NCI-H128 (cell line): ENCODE measurements at regions not wholly inside any gene's neighbourhood (a gene's known extent, or its start where the extent isn't known, plus 50 kb on each side); places are given as distances from the start of the nearest gene placed in this dataset.
"Not testable (repeated sequence)": the region's sequence is repeated elsewhere in the genome, so short reads cannot be mapped to it uniquely, and the experiment has no call there.

Source experiments
- DNase-seq: peaks from one replicate; lab custom pipeline; 2025; ENCODE audit not compliant: unreplicated experiment; lab: John Stamatoyannopoulos, UW

GRCh38 chr1:58256041-58256440 lies 290.5 kb downstream of the OMA1 start:
- no peak for DNase-seq

- no peak for DNase-seq
Measured at GRCh38 chr1:58255192-58255591, 291.3 kb downstream of the OMA1 start.

GRCh38 chr1:58251430-58252073 lies 295.0 kb downstream of the OMA1 start:
- DNase-seq = no peak

GRCh38 chr1:58250587-58250948 lies 296.0 kb downstream of the OMA1 start:
- DNase-seq = no peak

- DNase-seq = peak; percentile 25
Measured at GRCh38 chr1:58249737-58250586, 296.6 kb downstream of the OMA1 start.

GRCh38 chr1:58249388-58249736 lies 297.2 kb downstream of the OMA1 start:
- DNase-seq = no peak

GRCh38 chr1:58248791-58249190 lies 297.7 kb downstream of the OMA1 start:
- no peak for DNase-seq

- DNase-seq = no peak
Measured at GRCh38 chr1:58248072-58248471, 298.5 kb downstream of the OMA1 start.

GRCh38 chr1:58246549-58246948 lies 300.0 kb downstream of the OMA1 start:
- DNase-seq = no peak

- DNase-seq = no peak
Measured at GRCh38 chr1:58244872-58245271, 301.7 kb downstream of the OMA1 start.

- DNase-seq = no peak
Measured at GRCh38 chr1:58238846-58239245, 307.7 kb downstream of the OMA1 start.

GRCh38 chr1:58233729-58234128 lies 312.8 kb downstream of the OMA1 start:
- DNase-seq = no peak

- no peak for DNase-seq
Measured at GRCh38 chr1:58231204-58231603, 315.3 kb downstream of the OMA1 start.

- DNase-seq = no peak
Measured at GRCh38 chr1:58227604-58228003, 318.9 kb downstream of the OMA1 start.

GRCh38 chr1:58223522-58223921 lies 323.0 kb downstream of the OMA1 start:
- no peak for DNase-seq

- no peak for DNase-seq
Measured at GRCh38 chr1:58220836-58221472, 325.6 kb downstream of the OMA1 start.

- not testable (repeated sequence) for DNase-seq
Measured at GRCh38 chr1:58216169-58216568, 330.4 kb downstream of the OMA1 start.

- DNase-seq = no peak
Measured at GRCh38 chr1:58214674-58215073, 331.9 kb downstream of the OMA1 start.

GRCh38 chr1:58211869-58212268 lies 334.7 kb downstream of the OMA1 start:
- DNase-seq = no peak

GRCh38 chr1:58209575-58209974 lies 337.0 kb downstream of the OMA1 start:
- DNase-seq = no peak

- no peak for DNase-seq
Measured at GRCh38 chr1:58206749-58207148, 339.8 kb downstream of the OMA1 start.

- no peak for DNase-seq
Measured at GRCh38 chr1:58204284-58204683, 342.2 kb downstream of the OMA1 start.
